GM21360 (cell line): ENCODE measurements at regions not wholly inside any gene's neighbourhood (a gene's known extent, or its start where the extent isn't known, plus 50 kb on each side); places are given as distances from the start of the nearest gene placed in this dataset.

Experiments used
- ATAC-seq: cut with Tn5 transposase; IDR thresholded peaks from one replicate; pipeline ENCODE4 v1.9.1; 2021; ENCODE audit warnings: mild to moderate bottlenecking, moderate library complexity; ENCODE audit not compliant: unreplicated experiment

DNA sequence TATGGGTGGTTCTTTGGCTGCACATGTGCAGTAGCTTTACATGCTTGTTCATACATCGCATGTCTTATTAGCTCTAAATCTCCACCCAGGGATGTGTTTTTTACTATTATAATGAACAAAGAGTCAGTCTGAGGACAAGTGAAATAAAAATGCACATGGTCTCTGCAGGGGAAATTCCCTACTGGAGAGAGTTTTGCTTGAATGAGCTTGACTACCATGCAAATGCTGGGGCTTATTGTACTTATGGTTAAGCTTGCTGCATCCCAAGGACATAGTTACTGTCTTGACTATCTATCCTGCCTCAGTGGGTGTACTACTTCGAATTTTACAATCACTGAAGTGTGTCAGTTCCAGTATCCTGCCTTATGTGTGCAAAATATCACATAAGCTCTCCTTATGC lies 362.7 kb downstream of the TDRD15 start:
- ATAC-seq, result no peak

DNA sequence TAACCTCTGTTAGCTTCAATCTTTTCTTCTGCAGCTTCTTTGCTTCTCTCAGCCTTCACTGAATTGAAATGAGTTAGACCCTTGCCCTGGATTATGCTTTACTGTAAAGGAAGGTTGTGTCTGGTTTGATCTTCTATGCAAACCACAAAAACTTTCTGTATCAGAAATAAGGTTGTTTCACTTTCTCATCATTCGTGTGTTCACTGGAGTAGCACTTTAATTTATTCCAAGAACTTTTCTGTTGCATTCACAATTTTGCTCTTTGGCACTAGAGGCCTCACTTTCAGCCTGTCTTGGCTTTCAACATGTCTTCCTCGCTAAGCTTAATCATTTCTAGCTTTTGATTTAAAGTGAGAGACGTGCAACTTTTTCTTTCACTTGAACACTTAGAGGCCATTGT lies 365.3 kb downstream of the TDRD15 start:
- ATAC-seq, result no peak

DNA sequence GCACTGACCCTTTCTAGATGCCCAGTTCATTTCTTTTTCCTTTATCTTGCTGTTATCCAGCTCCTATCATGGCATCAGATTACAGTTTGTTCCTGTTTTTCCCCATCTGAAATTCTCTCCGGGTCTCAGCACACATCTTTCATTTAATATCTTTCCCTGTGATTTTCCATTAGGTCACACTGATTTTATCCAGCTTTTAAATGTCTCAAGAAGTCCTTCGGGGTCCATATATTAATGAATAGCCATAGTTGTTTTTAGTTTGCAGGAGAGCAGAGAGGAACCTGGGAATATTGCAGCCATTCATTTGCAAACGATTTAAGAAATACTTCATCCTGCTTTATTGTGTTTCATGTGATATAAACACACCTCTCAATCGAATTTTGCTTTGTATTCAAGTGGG lies 374.2 kb downstream of the TDRD15 start:
- no peak for ATAC-seq

DNA sequence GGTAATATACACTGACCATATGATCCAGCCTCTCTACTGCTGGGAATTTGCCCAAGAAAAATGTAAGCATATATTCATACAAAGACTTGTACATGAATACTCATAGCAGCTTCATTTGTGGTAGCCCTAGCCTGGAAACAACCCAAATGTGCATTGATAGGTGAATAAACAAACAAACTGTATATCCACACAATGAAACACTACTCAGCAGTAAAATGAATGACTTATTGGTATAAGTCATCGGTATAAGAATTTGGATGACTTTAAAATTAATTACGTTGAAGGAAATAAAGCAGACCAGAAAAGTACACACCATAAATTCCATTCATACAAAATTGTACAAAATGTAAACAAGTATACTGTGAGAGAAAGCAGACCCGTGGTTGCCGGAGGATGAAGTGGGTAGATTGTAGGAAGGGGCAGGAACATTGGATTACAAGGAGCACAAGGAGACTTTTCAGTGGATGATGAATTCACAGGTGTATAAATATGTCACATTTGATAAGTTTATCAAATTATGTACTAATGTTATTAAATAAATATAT lies 376.7 kb downstream of the TDRD15 start:
- ATAC-seq, result no peak

DNA sequence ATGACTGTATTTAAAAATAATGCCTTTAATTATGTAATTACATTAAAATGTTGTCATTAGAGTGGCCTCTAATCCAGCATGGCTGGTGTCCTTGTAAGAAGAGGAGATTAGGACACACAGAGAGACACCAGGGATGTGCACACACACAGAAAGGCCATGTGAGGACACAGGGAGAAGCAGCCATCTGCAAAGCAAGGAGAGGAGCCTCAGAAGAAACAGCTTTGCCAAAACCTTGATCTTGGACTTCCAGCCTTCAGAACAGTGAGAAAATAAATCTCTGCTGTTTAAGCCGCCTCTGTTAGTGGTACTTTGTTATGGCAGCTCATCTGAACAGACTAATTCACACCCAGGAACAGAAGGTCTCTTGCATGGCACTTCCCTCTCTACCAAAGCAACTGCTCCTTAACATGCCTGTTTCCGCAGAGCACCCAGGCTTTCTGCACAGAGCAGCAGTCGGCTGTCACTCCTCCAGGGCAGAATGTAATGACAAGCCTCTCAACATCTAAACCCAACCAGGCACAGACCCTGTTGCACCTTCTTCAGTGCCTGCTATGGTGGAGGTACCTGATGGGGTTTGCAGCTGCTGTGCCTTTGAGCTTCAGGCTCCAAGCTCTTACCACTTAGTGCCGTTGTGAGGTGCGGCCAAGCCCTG lies 377.7 kb downstream of the TDRD15 start:
- ATAC-seq, result no peak

DNA sequence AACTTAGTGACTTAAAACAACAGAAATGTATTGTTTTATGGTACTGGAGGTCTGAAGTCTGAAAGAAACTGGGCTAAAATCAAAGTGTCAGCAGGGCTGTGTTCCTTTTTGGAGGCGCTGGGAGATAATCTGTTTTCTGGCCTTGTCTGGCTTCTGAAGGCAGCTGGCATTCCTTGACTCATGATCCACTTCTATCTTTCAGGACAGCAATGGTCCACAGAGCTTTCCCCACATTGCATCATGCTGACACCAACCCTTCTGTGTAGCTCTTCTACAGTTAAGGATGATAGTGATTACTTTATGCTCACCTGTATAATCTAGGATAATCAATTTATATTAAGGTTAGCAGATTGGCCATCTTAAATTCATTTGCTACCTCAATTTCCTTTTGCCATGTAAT lies 392.1 kb downstream of the TDRD15 start:
- no peak for ATAC-seq

DNA sequence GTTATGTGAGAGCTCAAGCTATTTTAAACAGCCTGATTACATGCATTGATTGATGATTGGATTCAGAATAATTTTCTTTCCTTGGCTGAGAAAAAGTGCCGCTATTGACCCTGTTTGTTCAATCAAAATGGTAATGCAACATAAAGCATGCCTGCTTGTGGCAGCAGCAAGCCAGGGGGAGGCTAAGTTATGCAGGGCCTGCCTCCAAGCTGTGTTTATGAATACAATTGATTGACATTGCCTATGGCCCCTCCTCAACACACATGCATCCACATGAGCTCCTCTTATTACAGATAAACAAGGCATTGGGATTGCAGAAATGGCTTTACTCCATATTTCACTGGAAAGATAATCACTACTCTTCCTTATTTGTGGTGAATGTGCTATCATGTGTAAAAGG lies 395.6 kb downstream of the TDRD15 start:
- ATAC-seq, result no peak

DNA sequence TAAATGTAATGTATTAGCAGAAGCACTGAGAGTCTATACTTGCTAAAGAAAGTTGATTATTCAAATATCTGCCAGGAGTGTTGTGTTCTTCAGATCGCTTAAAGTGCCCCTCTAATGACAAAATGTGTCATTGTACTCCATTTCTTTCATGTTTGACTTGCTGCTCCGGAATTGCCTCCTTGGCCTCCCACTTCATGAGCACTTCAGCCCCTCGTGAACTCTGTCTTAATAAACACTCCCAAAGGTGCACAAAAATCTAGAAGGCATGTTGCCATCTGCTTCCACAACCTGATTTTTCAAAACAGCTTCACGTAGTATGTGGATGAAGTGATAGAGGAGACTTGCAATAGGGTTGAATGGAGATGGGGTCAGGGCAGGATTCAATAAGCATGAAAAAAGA lies 396.1 kb downstream of the TDRD15 start:
- no peak for ATAC-seq

DNA sequence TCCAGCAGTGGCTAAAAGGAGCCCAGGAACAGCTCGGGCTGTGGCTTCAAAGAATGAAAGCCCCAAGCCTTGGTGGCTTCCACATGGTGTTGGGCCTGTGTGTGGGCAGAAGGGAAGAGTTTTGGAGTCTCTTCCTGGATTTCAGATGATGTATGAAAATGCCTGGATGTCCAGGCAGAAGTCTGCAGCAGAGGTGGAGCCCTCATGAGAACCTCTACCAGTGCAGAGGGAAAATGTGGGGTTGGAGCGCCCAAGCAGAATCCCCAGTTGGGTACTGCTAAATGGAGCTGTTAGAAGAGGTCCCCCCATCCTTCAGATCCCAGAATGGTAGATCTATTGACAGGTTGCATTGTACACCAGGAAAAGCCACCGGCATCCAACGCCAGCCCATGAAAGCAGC lies 412.1 kb downstream of the TDRD15 start:
- no peak for ATAC-seq

DNA sequence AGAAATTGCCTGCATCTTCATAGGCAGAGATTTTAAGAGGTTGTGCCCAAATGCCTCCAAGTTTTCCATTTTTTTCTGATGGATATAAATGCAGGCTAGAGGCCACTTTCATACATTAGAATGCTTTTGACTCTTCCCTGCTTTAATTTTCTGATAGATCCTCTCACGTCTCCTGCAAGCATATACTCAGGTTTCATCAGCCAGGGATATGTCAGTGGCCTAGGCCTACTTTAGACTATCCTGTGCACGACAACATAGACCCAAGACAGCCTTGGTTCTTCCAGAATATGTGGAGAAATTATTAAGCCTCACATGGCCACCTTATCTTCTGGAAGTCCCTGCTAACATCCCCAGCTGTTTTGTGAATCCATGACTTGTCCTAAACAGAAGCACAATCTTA lies 415.9 kb downstream of the TDRD15 start:
- no peak for ATAC-seq

DNA sequence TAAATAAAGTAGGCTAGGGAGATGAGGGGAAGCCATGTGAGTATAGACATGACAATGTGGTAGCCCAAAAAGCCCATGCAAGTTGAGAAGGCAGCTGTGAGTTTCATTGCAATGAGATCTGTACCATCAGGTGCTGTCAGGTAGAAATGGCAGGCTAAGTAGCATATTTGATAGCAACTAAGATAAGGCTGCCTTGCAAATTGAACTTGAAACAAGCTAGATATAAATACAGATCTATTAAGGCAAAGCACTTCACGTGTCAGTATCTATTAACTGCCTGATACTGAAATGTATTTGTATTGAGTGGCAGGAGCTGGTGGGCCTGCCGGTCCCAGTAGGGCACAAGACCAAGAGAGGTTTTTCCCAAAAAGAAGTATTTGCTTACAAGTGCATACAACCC lies 419.9 kb downstream of the TDRD15 start:
- ATAC-seq, result no peak

DNA sequence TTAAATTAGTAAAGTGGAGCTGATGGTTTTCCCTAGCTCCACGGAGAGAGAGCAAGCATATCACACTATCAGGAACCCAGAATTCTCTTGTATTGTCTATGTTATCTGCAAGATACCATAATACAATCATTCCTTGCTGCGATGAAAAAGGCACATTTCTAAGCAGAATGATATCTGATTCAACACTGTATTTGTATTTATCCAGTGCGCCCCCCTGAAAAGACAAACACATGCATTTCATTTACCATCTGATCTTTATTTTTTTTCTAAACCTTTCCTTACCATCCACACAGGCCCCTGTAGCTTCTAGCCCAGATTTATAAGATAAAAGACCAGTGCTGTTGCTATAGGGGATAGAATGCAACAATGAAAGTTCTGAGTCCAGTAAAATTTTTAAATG lies 420.6 kb downstream of the TDRD15 start:
- ATAC-seq, result no peak

DNA sequence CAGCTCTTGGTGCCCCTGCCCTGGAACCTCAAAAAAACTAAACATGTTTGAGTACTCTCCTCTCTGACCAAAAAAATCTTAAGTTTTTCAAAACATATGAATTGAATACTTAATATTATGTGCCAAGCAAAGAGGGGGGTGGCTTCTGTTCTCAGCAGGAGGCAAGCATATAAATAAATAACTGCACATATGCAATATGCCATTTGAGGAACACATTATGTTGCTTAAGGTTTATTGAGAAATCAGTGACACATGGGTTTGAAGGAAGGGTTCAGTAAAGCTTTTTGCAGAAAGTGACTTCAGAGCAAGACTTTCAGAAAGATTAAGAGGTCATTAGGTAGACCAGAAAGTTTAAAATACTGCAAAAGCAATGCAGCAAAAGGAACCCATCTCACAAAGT lies 429.2 kb downstream of the TDRD15 start:
- no peak for ATAC-seq

DNA sequence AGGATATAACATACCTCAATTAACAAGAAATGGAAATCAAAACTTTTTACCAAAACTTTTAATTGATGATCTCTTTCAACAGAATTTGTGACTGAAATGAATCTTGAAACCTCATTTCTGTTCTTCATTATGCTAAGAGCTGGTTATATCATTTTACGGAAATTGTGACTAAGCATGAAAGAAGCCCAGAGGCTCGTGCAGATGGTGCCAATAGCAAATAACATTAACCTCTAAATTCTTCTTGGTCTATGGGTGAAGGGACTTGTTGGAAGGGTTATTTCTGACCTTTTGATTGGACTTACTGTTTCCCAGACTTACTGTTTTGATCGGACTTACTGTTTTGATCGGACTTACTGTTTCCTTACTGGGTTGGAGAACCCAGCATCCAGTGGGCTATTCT lies 435.6 kb downstream of the TDRD15 start:
- no peak for ATAC-seq

DNA sequence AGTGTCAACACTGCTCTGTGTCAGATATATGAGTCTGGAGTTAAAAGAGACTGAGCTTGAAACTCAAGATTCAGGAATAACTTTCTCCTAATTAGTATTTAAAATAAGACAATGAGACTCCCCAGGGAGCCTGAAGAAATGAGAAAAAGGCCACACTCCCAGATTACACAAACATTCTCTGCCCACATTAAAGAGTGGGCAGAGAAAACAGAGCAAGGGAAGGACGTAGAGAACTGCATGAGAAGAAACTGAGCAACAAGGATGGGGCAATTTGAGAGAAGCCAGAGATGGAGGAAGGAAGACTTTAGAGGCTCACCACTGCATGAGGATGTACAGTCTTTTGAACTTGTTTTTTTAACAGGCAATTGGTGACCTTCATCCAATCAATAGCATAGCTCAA lies 438.2 kb downstream of the TDRD15 start:
- no peak for ATAC-seq

DNA sequence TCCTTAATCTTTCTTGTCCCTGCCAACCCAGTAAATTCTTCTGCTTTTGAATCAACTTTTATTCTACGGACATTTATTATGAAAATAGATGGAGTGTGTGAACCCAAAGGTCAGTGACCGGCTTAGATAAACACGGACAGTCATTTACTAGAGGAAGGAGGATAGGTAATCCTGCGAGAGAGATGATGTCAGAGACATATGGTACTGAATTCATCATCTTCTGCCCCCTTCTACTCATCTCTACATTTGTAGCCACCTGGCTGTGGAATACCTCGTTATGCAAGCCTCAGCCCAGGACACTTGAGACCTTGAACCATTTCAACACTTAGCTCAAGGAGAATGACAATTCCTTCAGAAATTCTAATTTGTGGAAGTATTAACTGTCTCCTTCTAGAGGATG lies 443.6 kb downstream of the TDRD15 start:
- no peak for ATAC-seq

DNA sequence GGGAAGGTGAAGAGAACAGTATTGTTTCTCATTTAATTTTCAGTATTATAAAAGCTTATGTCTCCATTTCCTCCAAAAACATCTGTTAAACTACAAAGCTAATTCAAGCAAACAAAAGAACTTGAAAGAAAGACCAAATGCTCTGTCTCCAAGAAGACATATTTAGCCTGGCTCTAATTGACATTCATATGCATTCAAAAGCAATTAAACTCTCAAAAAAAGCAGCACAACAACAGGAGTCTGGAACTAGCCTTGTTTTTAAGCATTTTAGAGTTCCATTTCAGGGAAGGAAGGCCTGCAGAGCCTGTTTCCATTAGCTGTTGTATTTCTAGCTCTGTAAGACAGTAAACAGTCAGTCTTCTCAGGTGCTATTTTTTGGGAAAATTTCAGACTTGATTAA lies 447.9 kb downstream of the TDRD15 start:
- no peak for ATAC-seq

DNA sequence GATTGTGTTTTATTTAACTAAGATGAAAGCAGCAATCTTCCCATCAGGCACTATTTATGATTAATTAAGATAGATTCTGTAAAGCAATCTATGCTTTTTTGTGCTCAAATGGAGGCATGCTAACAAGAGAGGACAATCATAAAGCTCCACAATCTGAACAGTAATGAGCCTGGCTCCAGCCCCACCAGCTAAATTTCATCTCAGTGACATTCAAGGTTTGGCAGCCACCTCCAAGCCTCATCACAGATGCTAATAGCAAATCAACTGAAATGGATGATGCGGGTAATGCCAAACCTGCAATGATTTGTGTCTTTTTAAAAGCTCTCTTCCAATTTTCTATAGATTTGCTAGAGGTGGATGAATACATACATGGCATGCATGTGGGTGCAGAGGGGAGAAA lies 456.6 kb downstream of the TDRD15 start:
- ATAC-seq, result no peak

DNA sequence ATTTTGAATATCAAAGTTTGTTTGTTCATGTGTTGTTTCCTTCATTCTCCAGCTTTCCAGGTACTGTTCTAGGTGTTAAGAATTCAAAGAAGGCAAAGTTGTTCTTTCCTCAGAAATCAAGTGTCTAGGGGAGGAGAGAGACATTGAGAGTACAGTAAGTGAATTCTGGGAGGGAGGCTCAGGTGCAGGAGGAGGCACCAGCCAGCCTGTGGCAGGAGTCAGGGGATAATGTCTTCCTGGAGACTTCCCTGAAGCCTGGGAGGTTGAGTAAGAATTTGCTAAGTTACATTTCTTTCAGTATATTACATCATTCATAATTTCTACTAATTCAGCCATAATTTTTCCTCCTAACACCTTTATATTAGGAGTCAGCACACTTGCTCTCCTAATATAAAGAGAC lies 462.1 kb downstream of the TDRD15 start:
- no peak for ATAC-seq

DNA sequence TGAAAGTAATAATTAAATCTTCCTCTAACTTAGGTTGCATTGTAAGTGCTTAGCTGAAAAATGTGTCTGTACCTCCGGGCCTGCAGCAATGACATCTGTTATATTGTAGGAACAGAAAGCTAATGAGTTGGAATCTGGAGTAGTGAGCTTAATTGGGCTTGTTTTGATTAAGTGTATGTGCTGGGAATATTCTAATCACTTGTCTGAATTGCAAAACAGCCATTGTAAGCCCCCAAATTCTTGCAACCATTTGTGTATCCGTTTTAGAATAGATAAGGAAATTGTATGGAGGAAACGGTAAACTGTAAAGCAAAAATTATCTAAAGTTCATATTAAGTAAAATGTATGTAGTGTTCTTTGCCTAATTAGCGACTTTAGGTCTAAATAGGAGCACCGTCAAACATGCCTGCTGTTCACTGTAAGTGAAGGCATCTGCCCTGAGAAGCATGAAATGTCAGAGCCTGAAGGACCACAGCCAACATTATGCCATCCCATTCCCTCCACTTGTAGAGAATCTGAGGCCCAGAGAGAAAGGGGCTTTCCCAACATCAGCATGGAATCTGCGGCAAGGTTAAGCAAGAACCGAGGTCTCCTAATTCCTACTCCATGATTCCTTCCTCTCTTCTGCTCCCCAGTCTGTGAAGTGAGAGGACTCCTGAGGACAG lies 466.4 kb downstream of the TDRD15 start:
- ATAC-seq, result no peak

DNA sequence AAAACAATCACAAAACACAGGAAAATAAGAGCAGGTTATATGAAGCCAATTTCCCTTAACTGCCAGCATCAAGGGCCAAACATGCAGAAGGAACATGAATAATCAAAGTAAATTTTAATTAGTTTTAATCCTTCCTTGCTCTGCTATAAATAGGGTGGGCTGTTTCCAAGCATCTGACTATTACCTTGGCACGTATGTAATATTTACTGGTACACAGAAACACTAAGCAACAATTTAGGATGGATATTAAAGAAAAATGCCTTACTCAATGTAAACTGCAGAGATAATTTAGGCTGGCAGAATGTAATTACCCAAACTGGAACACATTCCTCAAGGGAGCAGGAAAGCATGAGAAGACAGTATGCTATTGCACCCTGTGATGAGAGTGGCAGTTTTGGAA lies 468.2 kb downstream of the TDRD15 start:
- no peak for ATAC-seq

DNA sequence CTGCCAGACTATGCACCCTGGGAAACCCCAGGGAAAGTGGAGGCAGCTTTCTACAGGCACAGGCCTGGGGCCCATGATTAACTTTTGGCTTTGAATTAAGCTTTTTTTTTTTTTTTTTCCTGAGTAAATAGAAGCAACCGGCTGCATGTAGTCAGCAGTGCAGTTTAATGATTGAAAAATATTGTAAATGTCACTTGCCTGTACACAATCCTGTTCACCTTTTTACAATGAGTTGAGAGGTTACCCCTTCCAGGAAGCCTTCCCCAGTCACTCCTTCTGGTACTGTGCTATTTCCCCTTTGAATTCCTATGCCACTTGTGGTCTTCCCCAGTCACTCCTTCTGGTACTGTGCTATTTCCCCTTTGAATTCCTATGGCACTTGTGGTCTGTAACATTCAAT lies 475.6 kb downstream of the TDRD15 start:
- no peak for ATAC-seq

DNA sequence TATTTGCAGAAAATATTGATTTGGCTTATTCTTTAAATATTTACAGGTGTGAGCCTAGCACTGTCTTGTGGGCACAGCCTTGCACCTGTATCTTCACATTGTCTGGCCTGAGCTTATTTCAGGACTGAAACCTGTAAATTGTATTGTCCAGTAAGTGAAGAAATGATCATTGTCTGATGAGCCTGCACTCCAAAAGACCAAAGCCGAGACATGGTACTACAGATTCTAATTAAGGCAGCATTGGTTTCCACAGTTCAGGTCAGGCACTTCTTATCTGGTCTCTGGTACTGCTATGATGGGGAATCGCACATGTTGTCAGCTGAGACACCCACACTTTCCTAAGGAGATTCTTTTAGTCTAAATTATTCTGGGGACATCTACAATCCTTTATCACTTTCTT lies 479.0 kb downstream of the TDRD15 start:
- ATAC-seq, result no peak
